ENCODE measurements at regions not wholly inside any gene's neighbourhood (a gene's known extent, or its start where the extent isn't known, plus 50 kb on each side); places are given as distances from the start of the nearest gene placed in this dataset.

- TF ChIP-seq CTCF (IDR thresholded peaks at IDR 0.05), result no peak
- no peak for TF ChIP-seq POLR2AphosphoS5 (IDR thresholded peaks at IDR 0.05)
- TF ChIP-seq POLR2A (IDR thresholded peaks at IDR 0.05), result no peak
These were observed 162.6 kb downstream of the FAM83B start for GRCh38 chr6:55009131-55009530.

All from upper lobe of left lung (tissue), 4 donors.